Muscle layer of colon (tissue), 2 donors: ENCODE measurements at regions not wholly inside any gene's neighbourhood (a gene's known extent, or its start where the extent isn't known, plus 50 kb on each side); places are given as distances from the start of the nearest gene placed in this dataset.

Source experiments
- H3K27ac ChIP-seq: one replicate; pipeline ENCODE4 v1.7.0; 2013; ENCODE audit warnings: low read depth, mild to moderate bottlenecking, low read length, moderate library complexity
- H3K27me3 ChIP-seq, 2 donors: one replicate each; pipeline ENCODE4 v1.7.0; 2013; ENCODE audit warnings: low read length in 2 of 2, mild to moderate bottlenecking in 2 of 2; ENCODE audit not compliant: insufficient read depth in 2 of 2, control insufficient read depth in 1 of 2
- H3K36me3 ChIP-seq: one replicate; pipeline ENCODE4 v1.7.0; 2013; ENCODE audit warnings: mild to moderate bottlenecking, low read length; ENCODE audit not compliant: insufficient read depth
- H3K4me1 ChIP-seq: one replicate; pipeline ENCODE4 v1.7.0; 2013; ENCODE audit warnings: mild to moderate bottlenecking, low read length; ENCODE audit not compliant: insufficient read depth
- H3K4me3 ChIP-seq, 2 donors: one replicate each; pipeline ENCODE4 v1.7.0; 2013; ENCODE audit warnings: low read length in 2 of 2, low read depth in 1 of 2, mild to moderate bottlenecking in 1 of 2, moderate library complexity in 1 of 2
- H3K9ac ChIP-seq: one replicate; pipeline ENCODE4 v1.7.0; 2013; ENCODE audit warnings: low read length
- H3K9me3 ChIP-seq: one replicate; pipeline ENCODE4 v1.7.0; 2013; ENCODE audit warnings: mild to moderate bottlenecking, low read length
- donor health status: abdominal sarcoma.
- donor health status: Adenocarcinoma of cecum.

DNA sequence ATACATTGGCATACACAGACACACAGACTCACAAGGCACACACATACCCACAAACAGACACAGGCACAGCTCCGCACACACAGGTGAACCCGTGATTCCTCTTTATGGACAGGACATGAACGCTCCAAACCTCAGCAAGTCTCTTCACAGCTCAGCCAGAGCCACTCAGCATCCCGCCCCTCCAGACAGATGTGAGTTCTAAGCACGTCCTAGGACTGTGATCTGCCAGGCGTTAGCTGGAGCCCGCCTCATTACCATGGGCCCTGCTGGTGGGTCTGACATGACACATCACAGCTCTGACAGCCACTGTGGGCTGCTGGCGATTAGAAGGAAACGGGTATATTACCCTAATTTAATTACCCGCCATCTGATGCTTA is 176.7 kb upstream of the PPP2R2D start:
- Histone ChIP-seq H3K9me3 (no peaks in the 10 kb centered on the region), H3K4me1 (no peaks in the 10 kb centered on the region), H3K27me3 (no peaks in the 10 kb centered on the region), H3K4me3 (no peak overlapping the region), H3K27ac (no peak overlapping the region), H3K9ac (no peak overlapping the region), H3K36me3 (no peaks in the 10 kb centered on the region)

DNA sequence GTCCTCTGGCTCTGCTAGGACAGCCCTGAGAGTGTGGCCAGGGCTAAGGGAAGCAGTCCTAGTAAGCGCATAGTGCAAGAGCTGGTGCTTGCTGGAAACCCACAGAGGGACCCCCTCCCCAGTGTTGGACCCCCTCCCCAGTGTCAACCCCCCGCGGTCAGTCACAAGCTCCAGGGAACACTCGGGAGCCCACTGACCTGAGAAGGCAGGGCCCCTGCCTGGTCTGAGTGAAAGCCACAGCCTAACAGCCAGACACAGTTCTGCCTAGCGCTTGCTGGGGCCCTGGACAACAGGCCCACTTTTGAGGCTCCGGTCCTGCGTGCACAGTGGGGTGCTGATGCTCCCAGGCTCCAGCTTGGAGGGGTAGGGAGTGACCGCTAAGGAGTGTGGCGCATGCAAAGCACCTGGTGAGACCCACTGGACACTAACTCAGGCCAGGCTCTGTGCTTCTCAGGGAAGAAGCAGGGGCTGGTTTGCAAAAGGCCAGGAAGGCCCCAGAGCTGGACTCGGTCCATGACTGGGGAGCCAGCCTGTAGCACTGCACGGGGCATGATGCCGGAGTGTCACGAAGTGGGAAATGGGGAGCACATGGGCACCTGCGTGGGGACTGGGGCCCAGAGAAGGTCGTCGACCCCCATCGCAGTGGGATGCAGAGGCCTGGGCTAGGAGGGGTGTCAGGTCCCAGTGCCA is 175.8 kb upstream of the PPP2R2D start:
- Histone ChIP-seq H3K27ac (no peak overlapping the region), H3K36me3 (no peaks in the 10 kb centered on the region), H3K9me3 (no peaks in the 10 kb centered on the region), H3K4me3 (no peak overlapping the region), H3K9ac (no peak overlapping the region), H3K27me3 (no peaks in the 10 kb centered on the region), H3K4me1 (no peaks in the 10 kb centered on the region)

DNA sequence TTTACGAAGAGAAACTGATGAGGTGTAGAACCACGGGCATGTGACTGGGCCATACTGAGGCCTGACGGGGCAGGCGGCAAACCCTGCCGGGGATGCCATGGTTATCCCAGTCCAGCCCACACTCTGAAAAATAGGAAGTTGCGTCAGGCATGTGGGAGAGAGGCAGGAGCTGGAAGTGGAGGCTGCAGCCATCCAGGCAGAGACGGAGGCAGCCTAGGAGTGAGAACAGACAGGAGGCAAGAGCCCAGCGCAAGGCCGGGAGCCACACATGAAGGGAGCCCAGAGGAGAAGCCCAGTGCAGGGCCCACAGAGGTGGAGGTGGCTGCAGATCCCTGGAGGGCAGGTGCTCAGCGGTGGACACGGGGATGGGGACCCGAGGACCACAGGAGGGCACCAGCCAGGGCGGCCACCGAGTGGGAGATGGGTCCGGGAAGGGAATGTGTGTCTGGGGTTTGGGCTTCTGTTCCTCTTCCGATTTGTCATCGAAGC is 175.2 kb upstream of the PPP2R2D start:
- Histone ChIP-seq H3K9ac (no peak overlapping the region), H3K27ac (no peak overlapping the region), H3K27me3 (no peaks in the 10 kb centered on the region), H3K9me3 (no peaks in the 10 kb centered on the region), H3K36me3 (no peaks in the 10 kb centered on the region), H3K4me1 (no peaks in the 10 kb centered on the region), H3K4me3 (no peak overlapping the region)

DNA sequence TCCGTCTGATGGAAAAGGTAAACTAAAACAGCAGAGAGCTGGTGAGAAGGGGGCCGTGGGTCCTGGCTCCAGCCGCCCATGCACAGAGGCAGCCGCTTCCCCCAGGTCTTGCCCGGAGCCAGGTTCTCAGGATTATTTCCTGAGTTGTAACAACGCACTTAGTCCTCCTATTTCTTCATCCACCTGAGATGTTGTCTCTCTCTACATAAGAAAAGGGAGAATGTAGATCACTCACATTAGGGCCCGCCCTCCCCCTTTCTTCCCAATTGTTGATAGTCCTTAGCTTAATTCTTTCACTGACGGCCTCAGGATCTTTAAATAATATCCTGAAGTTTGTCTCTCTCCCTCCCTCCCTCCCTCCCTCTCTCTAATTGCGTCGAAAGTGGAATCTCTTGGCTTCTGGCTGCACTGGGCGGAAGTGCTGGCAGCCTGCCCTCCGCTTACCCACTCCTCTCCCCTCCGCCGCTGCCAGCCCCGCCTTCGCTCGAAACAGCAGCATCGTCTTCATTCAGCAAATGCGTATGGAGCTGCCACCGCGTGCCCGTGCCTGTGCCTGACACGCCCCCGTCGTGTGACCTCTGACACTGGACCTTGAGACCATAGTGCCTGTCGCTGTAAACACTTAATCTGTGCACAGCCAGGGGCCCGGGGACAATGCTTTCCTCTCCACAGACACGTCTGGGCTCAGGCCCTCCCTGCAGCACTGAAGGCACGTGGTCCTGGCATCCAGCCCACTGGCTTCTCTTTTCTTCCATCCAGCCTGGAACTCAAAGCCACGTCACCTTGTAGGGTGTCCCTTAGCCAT is 174.5 kb upstream of the PPP2R2D start:
- Histone ChIP-seq H3K4me3 (peak overlapping the region in 1 of 2 donors; percentile 47), H3K27me3 (no peaks in the 10 kb centered on the region), H3K4me1 (no peaks in the 10 kb centered on the region), H3K36me3 (no peaks in the 10 kb centered on the region), H3K9ac (no peak overlapping the region), H3K27ac (no peak overlapping the region), H3K9me3 (no peaks in the 10 kb centered on the region)

DNA sequence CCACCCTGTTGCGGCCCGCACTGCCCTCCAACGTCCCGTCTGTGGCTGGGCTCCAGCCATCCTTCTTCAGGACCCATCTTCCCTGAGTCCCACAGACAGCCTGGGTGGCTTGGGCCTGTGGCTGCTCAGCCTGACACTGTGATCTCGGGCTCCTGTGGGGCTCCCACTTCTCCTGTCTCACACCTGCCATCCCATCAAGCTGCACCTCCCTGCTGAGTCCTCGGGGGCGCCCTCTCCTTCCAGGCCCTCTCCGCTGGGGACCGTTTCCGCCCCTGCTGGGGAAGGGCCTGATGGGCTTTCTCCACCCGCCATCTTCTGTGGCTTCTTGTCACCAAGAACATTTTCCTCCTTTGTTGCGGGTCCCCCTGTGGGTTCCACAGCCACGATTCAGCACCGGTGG is 173.8 kb upstream of the PPP2R2D start:
- Histone ChIP-seq H3K36me3 (no peaks in the 10 kb centered on the region), H3K4me1 (no peaks in the 10 kb centered on the region), H3K9ac (no peak overlapping the region), H3K27me3 (no peaks in the 10 kb centered on the region), H3K27ac (no peak overlapping the region), H3K4me3 (peak overlapping the region in 1 of 2 donors; percentile 47), H3K9me3 (no peaks in the 10 kb centered on the region)

DNA sequence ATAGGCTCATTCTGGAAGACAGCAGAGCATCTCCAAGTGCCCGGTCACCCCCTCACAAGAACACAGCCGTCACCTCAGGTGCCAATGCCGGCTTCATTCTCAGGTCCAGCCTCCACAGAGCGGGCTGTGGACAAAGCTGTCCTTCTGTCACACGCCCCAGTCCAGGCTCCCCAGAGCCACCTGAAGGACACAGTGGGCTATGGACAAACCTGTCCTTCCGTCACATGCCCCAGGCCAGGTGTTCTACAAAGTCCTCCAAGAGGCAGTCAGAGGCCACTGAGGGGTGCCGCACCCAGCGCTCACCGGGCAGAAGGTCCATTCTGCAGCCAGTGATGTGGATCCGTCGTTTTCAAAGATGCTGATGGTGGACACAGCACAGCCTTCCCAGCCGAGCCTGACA is 173.2 kb upstream of the PPP2R2D start:
- Histone ChIP-seq H3K27me3 (no peaks in the 10 kb centered on the region), H3K4me1 (no peaks in the 10 kb centered on the region), H3K4me3 (no peak overlapping the region), H3K9me3 (peaks cover 3% of the 10 kb centered on the region), H3K27ac (no peak overlapping the region), H3K36me3 (no peaks in the 10 kb centered on the region), H3K9ac (no peak overlapping the region)

DNA sequence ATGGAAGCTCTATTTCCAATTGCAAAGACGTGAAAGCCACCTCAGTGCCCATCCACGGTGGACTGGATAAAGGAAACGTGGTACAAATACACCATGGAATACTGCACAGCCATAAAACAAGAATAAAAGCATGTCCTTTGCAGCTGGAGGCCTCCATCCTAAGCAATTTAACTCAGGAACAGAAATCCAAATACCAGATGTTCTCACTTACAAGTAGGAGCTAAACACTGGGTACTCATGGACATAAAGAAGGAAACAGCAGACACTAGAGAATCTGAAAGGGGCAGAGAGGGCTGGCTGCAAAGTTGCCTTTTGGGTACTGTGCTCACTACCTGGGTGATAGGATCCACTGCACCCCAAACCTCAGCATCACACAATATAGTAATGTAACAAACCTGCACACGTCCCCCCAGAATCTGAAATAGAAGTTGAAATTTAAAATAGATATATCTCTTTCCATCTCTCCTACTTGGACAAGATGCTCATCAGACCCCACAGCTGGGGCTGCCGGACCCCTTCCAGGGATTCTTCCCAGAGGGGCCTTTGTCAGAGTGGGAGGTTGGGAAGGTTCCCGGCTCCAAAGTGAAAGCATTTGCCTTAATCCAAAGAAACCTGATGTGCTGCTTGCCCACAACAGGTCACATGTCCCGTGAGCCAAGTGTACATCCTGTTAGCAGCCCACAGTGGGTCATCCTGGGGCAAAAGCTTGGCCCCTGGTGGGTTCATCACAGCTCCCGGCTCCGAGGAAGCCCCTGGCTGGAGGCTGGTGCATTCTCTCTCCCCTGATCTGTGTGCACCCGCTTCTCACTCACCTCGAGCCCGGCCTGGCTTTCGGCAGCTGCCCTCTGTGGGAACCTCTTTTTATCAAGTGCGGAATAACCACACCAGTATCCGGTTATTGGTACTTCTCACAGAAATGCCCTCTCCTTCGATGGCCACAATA is 172.3 kb upstream of the PPP2R2D start:
- no peaks in the 10 kb centered on the region for H3K4me1 ChIP-seq
- H3K27ac ChIP-seq, result no peak overlapping the region
- H3K36me3 ChIP-seq, result no peaks in the 10 kb centered on the region
- H3K9me3 ChIP-seq, result peaks cover 6% of the 10 kb centered on the region
- H3K9ac ChIP-seq, result no peak overlapping the region
- no peak overlapping the region for H3K4me3 ChIP-seq
- H3K27me3 ChIP-seq, result no peaks in the 10 kb centered on the region

DNA sequence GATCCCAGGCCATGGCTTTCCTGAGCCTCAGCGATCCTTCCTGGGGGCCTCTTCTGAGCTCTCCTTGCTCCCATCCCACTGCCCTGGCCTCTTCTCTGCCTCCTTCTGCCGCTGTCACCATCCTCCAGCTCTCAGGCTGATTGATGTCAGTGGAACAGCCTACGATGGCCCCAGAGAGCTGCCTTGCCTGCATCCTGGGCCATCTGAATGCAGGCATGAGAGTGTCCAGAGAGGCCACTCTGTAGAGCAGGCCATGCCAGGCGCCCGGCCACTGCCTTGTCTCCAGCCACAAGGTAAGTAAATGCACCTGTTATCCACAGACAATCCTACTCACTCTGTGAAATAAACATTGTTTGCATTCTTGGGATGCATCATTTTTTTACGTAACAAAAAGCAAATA is 171.4 kb upstream of the PPP2R2D start:
- no peaks in the 10 kb centered on the region for H3K36me3 ChIP-seq
- H3K27ac ChIP-seq, result no peak overlapping the region
- no peaks in the 10 kb centered on the region for H3K27me3 ChIP-seq
- no peak overlapping the region for H3K9ac ChIP-seq
- H3K4me3 ChIP-seq, result no peak overlapping the region
- H3K9me3 ChIP-seq, result peaks cover 6% of the 10 kb centered on the region
- H3K4me1 ChIP-seq, result no peaks in the 10 kb centered on the region

DNA sequence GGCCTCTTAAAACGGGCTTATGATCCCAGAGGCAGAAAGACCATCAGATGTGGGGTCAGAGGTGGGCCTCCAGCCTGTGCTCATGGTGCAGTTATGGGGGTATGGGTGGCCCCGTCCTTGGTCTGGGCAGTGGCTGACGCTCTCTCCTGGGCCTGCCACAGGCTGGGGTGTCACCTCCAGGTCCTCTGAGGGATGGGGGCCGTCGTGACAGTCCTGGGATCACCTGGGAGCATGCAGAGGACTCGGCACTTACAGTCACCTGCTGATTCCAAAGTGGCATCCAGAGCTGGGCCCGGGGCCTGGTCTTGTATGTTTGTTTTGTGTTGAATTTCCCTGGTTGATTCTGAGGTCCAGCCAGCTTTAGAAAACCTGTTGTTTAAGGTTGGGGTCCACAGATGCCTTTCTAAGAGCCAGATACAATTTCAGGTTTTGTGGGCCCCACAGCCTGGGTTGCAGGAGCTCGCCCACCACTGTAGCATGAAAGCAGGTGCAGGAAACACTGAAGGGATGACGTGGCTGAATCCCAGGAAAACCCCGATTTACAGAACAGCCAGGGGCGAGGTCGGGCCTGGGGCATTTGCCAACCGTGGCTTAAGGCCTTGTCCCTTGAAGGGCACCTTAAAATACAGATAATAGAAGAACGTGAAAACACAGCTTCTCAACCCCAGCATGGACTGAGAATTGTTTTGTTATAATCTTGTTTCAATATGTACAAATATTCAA is 170.7 kb upstream of the PPP2R2D start:
- no peak overlapping the region for H3K4me3 ChIP-seq
- H3K4me1 ChIP-seq, result no peaks in the 10 kb centered on the region
- no peaks in the 10 kb centered on the region for H3K27me3 ChIP-seq
- H3K27ac ChIP-seq, result no peak overlapping the region
- H3K36me3 ChIP-seq, result no peaks in the 10 kb centered on the region
- peaks cover 6% of the 10 kb centered on the region for H3K9me3 ChIP-seq
- H3K9ac ChIP-seq, result no peak overlapping the region

DNA sequence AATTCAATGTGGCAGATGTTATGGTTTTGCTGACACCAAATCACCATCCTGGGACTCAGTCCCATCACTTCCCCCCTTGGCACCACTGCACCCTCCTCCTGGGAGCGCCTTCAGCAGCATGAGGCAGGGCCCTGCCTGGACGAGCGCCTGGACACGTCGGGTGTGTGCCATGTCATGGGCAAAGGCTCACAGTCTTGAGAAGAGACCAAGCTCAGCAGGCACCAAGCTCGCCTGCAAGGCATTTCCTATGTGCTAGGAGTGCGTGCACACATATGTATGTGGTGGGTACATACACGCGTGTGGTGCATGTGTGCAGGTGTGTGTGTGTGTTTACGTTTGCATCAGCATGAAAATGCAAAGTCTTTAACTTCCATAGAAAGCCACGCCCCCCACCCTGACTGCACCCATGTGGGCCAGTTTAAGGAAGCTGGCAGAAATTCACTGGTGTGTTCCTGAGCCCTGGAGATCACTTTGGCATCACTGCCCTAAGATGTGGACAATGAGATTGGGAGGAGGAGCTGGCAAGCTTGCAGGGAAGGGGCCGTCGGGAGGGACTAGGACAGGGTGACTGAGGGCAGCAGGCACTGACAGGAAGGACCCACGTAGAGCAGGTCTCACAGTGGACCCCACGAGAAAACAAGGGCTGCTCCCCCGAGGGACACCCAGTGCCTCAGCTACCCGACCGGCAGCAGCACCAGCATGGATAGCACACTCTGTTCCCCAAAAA is 169.9 kb upstream of the PPP2R2D start:
- H3K36me3 ChIP-seq, result no peaks in the 10 kb centered on the region
- no peak overlapping the region for H3K27ac ChIP-seq
- H3K9ac ChIP-seq, result no peak overlapping the region
- no peaks in the 10 kb centered on the region for H3K27me3 ChIP-seq
- H3K4me1 ChIP-seq, result no peaks in the 10 kb centered on the region
- no peak overlapping the region for H3K4me3 ChIP-seq
- peaks cover 6% of the 10 kb centered on the region for H3K9me3 ChIP-seq
